Gastroesophageal sphincter (tissue), 3 donors: ENCODE measurements at regions not wholly inside any gene's neighbourhood (a gene's known extent, or its start where the extent isn't known, plus 50 kb on each side); places are given as distances from the start of the nearest gene placed in this dataset.

Experiments used
- CTCF ChIP-seq, 4 experiments: fragments of 200-600 bp in 2 of 4; fragments of 450-650 bp in 2 of 4; sonication (generic) in 1 of 4; IDR thresholded peaks; one replicate each; pipeline ENCODE4 v1.5.1; 2017 to 2019; ENCODE audit warnings: antibody characterized with exemption in 4 of 4, mild to moderate bottlenecking in 2 of 4, moderate library complexity in 2 of 4
- EP300 ChIP-seq: sonication (generic); formaldehyde crosslinking; IDR thresholded peaks from one replicate; pipeline ENCODE4 v1.6.1; 2017; ENCODE audit warnings: antibody characterized with exemption, mild to moderate bottlenecking
- POLR2A ChIP-seq, 2 donors: fragments of 450-650 bp; IDR thresholded peaks; one replicate each; pipeline ENCODE4 v1.6.1; 2017; ENCODE audit warnings: antibody characterized with exemption in 2 of 2, mild to moderate bottlenecking in 2 of 2, moderate library complexity in 1 of 2
- POLR2AphosphoS5 ChIP-seq: sonication (generic); formaldehyde crosslinking; IDR thresholded peaks from one replicate; pipeline ENCODE4 v1.6.1; 2017; ENCODE audit warnings: antibody characterized with exemption

GRCh38 chr3:56854856-56855611, 53.3 kb upstream of the ARHGEF3 start:
- no peak for TF ChIP-seq EP300
- no peak for TF ChIP-seq CTCF (IDR thresholded peaks at IDR 0.05)
- TF ChIP-seq POLR2A (IDR thresholded peaks at IDR 0.05) = no peak
- TF ChIP-seq POLR2AphosphoS5 = no peak
